ENCODE measurements at regions not wholly inside any gene's neighbourhood (a gene's known extent, or its start where the extent isn't known, plus 50 kb on each side); places are given as distances from the start of the nearest gene placed in this dataset.
A peak's percentile ranks its signal among the peaks of the same experiment; 100 is the strongest.

DNA sequence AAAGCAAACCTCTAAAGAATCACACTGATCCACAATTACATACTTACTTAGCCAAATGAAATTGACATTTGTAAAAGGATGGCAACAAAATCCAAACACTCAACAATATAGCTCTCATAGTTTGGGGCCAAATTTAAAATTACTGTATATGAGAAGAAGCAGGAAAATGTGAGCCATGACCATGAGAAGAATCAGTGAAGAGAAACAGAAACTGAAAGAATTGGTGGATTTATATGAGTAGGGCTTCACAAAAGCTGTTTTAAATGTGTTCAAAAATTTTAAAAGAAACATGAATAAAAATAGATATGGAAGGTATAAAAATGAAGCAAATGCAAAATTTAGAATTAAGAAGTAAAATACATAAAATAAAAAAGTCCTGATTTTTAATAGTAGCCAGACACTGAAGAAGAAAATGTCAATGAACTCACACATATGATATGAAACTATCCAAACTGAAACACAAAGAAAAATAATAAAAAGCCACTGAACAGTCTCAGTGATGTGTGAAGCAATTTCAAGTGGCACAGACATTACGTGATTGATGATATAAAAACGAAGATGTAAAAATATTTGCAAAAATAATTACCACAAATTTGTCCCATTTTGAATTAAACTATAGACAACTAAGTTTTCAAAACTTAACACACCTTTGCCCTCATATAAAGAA is 87.9 kb upstream of the MDGA2 start:
- Histone ChIP-seq H3K27me3 (ENCODE audit: control insufficient read depth in 2 of 2, insufficient read depth in 2 of 2, low read length in 2 of 2) (no peaks in the 10 kb centered on the region), H3K27ac (ENCODE audit: low read depth in 1 of 2, low read length in 2 of 2) (no peak overlapping the region), H3K4me3 (replicated peaks in 1 of 3; ENCODE audit: low read depth in 2 of 3, low read length in 3 of 3) (no peak overlapping the region), H3K36me3 (replicated peaks in 1 of 2; ENCODE audit: control insufficient read depth in 1 of 2, insufficient read depth in 2 of 2, low read length in 2 of 2) (no peaks in the 10 kb centered on the region), H3K79me2 (ENCODE audit: insufficient read depth, low read length) (no peaks in the 10 kb centered on the region), H3K9me3 (replicated peaks in 1 of 2; ENCODE audit: control insufficient read depth in 1 of 2, insufficient read depth in 1 of 2, low read length in 2 of 2) (peaks cover 0 to 5% of the 10 kb centered on the region in 2 donors), H3K9ac (ENCODE audit: insufficient read depth, low read length, poor library complexity, severe bottlenecking) (no peak overlapping the region), H2AFZ (ENCODE audit: insufficient read depth, low read depth, low read length, poor library complexity, severe bottlenecking) (no peak overlapping the region), H4K20me1 (ENCODE audit: insufficient read depth, low read length) (no peaks in the 10 kb centered on the region), H3K4me1 (ENCODE audit: control insufficient read depth in 1 of 2, insufficient read depth in 2 of 2, low read length in 2 of 2) (no peaks in the 10 kb centered on the region), H3K4me2 (replicated peaks; ENCODE audit: extremely low read depth, low read length, poor library complexity, severe bottlenecking) (no peak overlapping the region)
- Mint-ChIP-seq H3K27ac (no peak overlapping the region), H3K9me3 (peaks cover 4 to 16% (median 8%) of the 10 kb centered on the region in 7 donors), H3K36me3 (no peaks in the 10 kb centered on the region), H3K27me3 (ENCODE audit: low read depth in 3 of 3) (peaks cover 0 to 3% (median 2%) of the 10 kb centered on the region in 3 donors), H3K4me1 (no peaks in the 10 kb centered on the region), H3K4me3 (no peak overlapping the region)
- DNase-seq: no peak
- WGBS (ENCODE audit: insufficient coverage): no CpG with 5 or more reads among the region's 2 CpGs
- TF ChIP-seq, protein P1, sequence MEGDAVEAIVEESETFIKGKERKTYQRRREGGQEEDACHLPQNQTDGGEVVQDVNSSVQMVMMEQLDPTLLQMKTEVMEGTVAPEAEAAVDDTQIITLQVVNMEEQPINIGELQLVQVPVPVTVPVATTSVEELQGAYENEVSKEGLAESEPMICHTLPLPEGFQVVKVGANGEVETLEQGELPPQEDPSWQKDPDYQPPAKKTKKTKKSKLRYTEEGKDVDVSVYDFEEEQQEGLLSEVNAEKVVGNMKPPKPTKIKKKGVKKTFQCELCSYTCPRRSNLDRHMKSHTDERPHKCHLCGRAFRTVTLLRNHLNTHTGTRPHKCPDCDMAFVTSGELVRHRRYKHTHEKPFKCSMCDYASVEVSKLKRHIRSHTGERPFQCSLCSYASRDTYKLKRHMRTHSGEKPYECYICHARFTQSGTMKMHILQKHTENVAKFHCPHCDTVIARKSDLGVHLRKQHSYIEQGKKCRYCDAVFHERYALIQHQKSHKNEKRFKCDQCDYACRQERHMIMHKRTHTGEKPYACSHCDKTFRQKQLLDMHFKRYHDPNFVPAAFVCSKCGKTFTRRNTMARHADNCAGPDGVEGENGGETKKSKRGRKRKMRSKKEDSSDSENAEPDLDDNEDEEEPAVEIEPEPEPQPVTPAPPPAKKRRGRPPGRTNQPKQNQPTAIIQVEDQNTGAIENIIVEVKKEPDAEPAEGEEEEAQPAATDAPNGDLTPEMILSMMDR (IDR thresholded peaks at IDR 0.05): no peak
- intact Hi-C loops (cut with micrococcal nuclease): no loop called here

DNA sequence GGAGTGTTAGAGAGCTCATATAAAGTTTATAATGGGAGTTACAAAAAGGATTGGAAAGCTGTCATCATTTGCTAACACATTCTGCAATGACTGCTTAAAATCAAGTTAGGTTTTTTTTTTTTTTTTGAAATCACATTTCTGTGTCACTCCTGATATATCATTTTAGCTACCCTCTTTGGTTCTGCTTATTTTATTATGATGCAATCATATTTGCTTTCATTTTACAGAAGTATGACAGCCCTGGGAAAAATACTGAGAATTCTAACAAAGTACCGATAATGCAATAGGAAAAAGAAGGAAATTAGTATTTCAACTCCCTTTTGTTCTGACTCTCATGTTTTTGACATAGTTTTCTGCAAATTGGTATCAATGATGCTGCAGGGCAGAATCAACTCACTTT is 71.6 kb upstream of the MDGA2 start:
- Histone ChIP-seq H3K4me2 (replicated peaks; ENCODE audit: extremely low read depth, low read length, poor library complexity, severe bottlenecking) (peak overlapping the region; percentile 33), H3K9me3 (replicated peaks in 1 of 2; ENCODE audit: control insufficient read depth in 1 of 2, insufficient read depth in 1 of 2, low read length in 2 of 2) (peaks cover 0 to 2% of the 10 kb centered on the region in 2 donors), H3K4me1 (ENCODE audit: control insufficient read depth in 1 of 2, insufficient read depth in 2 of 2, low read length in 2 of 2) (peaks cover 7 to 21% of the 10 kb centered on the region in 2 donors), H3K79me2 (ENCODE audit: insufficient read depth, low read length) (no peaks in the 10 kb centered on the region), H3K27me3 (ENCODE audit: control insufficient read depth in 2 of 2, insufficient read depth in 2 of 2, low read length in 2 of 2) (no peaks in the 10 kb centered on the region), H3K4me3 (replicated peaks in 1 of 3; ENCODE audit: low read depth in 2 of 3, low read length in 3 of 3) (peak overlapping the region in 1 of 3 experiments; percentile 16), H3K9ac (ENCODE audit: insufficient read depth, low read length, poor library complexity, severe bottlenecking) (no peak overlapping the region), H4K20me1 (ENCODE audit: insufficient read depth, low read length) (no peaks in the 10 kb centered on the region), H2AFZ (ENCODE audit: insufficient read depth, low read depth, low read length, poor library complexity, severe bottlenecking) (no peak overlapping the region), H3K36me3 (replicated peaks in 1 of 2; ENCODE audit: control insufficient read depth in 1 of 2, insufficient read depth in 2 of 2, low read length in 2 of 2) (no peaks in the 10 kb centered on the region), H3K27ac (ENCODE audit: low read depth in 1 of 2, low read length in 2 of 2) (peak overlapping the region in 1 of 2 donors; percentile 16)
- TF ChIP-seq, protein P1 (IDR thresholded peaks at IDR 0.05): no peak
- Mint-ChIP-seq H3K27me3 (ENCODE audit: low read depth in 3 of 3) (no peaks in the 10 kb centered on the region), H3K4me1 (peaks cover 21% of the 10 kb centered on the region), H3K4me3 (no peak overlapping the region), H3K27ac (peak overlapping the region in 6 of 7 donors; percentile 12 to 54 (median 40)), H3K36me3 (no peaks in the 10 kb centered on the region), H3K9me3 (peaks cover 0 to 4% (median 1%) of the 10 kb centered on the region in 7 donors)
- no CpG with 5 or more reads among the region's 1 CpG for WGBS (ENCODE audit: insufficient coverage)
- intact Hi-C loops (cut with micrococcal nuclease): no loop called here
- DNase-seq: peak; percentile 4 to 45 (median 11)
